NCI-H345 treated with DMSO at 0.1 percent for 48 hours (cell line): ENCODE measurements at regions not wholly inside any gene's neighbourhood (a gene's known extent, or its start where the extent isn't known, plus 50 kb on each side); places are given as distances from the start of the nearest gene placed in this dataset.

Experiments
- DNase-seq: peaks from one replicate; lab custom pipeline; 2025; ENCODE audit not compliant: unreplicated experiment; lab: John Stamatoyannopoulos, UW

- DNase-seq = no peak
Measured at GRCh38 chr18:27899893-27900292, 277.0 kb downstream of the CDH2 start.

- no peak for DNase-seq
Measured at GRCh38 chr18:27894746-27895145, 282.2 kb downstream of the CDH2 start.

GRCh38 chr18:27887711-27888495 is 289.0 kb downstream of the CDH2 start:
- DNase-seq = no peak

GRCh38 chr18:27887287-27887686 is 289.6 kb downstream of the CDH2 start:
- no peak for DNase-seq

- no peak for DNase-seq
Measured at GRCh38 chr18:27879540-27879939, 297.4 kb downstream of the CDH2 start.

GRCh38 chr18:27871726-27872125 is 305.2 kb downstream of the CDH2 start:
- peak; percentile 89 for DNase-seq

- no peak for DNase-seq
Measured at GRCh38 chr18:27869735-27870134, 307.2 kb downstream of the CDH2 start.

GRCh38 chr18:27865431-27865830 is 311.5 kb downstream of the CDH2 start:
- no peak for DNase-seq

- no peak for DNase-seq
Measured at GRCh38 chr18:27863780-27864430, 313.0 kb downstream of the CDH2 start.

GRCh38 chr18:27862041-27862682 is 314.8 kb downstream of the CDH2 start:
- no peak for DNase-seq

- DNase-seq = peak; percentile 82
Measured at GRCh38 chr18:27861539-27861938, 315.4 kb downstream of the CDH2 start.

GRCh38 chr18:27860701-27861107 is 316.2 kb downstream of the CDH2 start:
- DNase-seq = no peak

GRCh38 chr18:27860011-27860410 is 316.9 kb downstream of the CDH2 start:
- DNase-seq = no peak

- DNase-seq = no peak
Measured at GRCh38 chr18:27856820-27857219, 320.1 kb downstream of the CDH2 start.

GRCh38 chr18:27855486-27855885 is 321.4 kb downstream of the CDH2 start:
- DNase-seq = no peak

- no peak for DNase-seq
Measured at GRCh38 chr18:27854631-27855030, 322.3 kb downstream of the CDH2 start.

- no peak for DNase-seq
Measured at GRCh38 chr18:27848336-27848735, 328.6 kb downstream of the CDH2 start.

GRCh38 chr18:27847412-27847811 is 329.5 kb downstream of the CDH2 start:
- DNase-seq = no peak

- DNase-seq = no peak
Measured at GRCh38 chr18:27845897-27846296, 331.0 kb downstream of the CDH2 start.

GRCh38 chr18:27843783-27844777 is 332.9 kb downstream of the CDH2 start:
- DNase-seq = no peak

- no peak for DNase-seq
Measured at GRCh38 chr18:27839141-27839540, 337.8 kb downstream of the CDH2 start.
